ENCODE measurements at regions not wholly inside any gene's neighbourhood (a gene's known extent, or its start where the extent isn't known, plus 50 kb on each side); places are given as distances from the start of the nearest gene placed in this dataset.

- TF ChIP-seq, protein P1, sequence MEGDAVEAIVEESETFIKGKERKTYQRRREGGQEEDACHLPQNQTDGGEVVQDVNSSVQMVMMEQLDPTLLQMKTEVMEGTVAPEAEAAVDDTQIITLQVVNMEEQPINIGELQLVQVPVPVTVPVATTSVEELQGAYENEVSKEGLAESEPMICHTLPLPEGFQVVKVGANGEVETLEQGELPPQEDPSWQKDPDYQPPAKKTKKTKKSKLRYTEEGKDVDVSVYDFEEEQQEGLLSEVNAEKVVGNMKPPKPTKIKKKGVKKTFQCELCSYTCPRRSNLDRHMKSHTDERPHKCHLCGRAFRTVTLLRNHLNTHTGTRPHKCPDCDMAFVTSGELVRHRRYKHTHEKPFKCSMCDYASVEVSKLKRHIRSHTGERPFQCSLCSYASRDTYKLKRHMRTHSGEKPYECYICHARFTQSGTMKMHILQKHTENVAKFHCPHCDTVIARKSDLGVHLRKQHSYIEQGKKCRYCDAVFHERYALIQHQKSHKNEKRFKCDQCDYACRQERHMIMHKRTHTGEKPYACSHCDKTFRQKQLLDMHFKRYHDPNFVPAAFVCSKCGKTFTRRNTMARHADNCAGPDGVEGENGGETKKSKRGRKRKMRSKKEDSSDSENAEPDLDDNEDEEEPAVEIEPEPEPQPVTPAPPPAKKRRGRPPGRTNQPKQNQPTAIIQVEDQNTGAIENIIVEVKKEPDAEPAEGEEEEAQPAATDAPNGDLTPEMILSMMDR (conservative IDR thresholded peaks at IDR 0.05; ENCODE audit: low read depth, low read length): no peak
- TF ChIP-seq MXI1 (IDR thresholded peaks at IDR 0.05; ENCODE audit: borderline replicate concordance, low read depth, low read length) (no peak), POLR2A (IDR thresholded peaks at IDR 0.05; ENCODE audit: low read depth, low read length) (no peak), RFX5 (IDR thresholded peaks at IDR 0.05; ENCODE audit: low read depth, low read length) (no peak), NFE2L2 (IDR thresholded peaks at IDR 0.05; ENCODE audit: low read depth, low read length) (no peak), SMC3 (IDR thresholded peaks at IDR 0.05; ENCODE audit: low read depth, low read length) (no peak), BHLHE40 (IDR thresholded peaks at IDR 0.05; ENCODE audit: low read depth, low read length) (no peak), MAZ (IDR thresholded peaks at IDR 0.05; ENCODE audit: borderline replicate concordance, low read depth, low read length) (no peak), FOS (IDR thresholded peaks at IDR 0.05; ENCODE audit: low read depth, low read length) (no peak), MAFK (IDR thresholded peaks at IDR 0.05; ENCODE audit: low read depth, low read length) (no peak), CHD1 (IDR thresholded peaks at IDR 0.05; ENCODE audit: low read depth, low read length) (no peak), RAD21 (IDR thresholded peaks at IDR 0.05; ENCODE audit: low read length) (no peak), CEBPB (IDR thresholded peaks at IDR 0.05; ENCODE audit: low read depth, low read length) (no peak), USF2 (IDR thresholded peaks at IDR 0.05; ENCODE audit: low read depth, low read length) (no peak)
Measured at GRCh38 chr10:8990280-8990987, 935.9 kb downstream of the GATA3 start.

All from IMR-90 (cell line).